ENCODE measurements at regions not wholly inside any gene's neighbourhood (a gene's known extent, or its start where the extent isn't known, plus 50 kb on each side); places are given as distances from the start of the nearest gene placed in this dataset.
A peak's percentile ranks its signal among the peaks of the same experiment; 100 is the strongest.
"Not testable (repeated sequence)": the region's sequence is repeated elsewhere in the genome, so short reads cannot be mapped to it uniquely, and the experiment has no call there.

- no peak for DNase-seq (ENCODE audit: low read depth in 4 of 4, low spot score in 3 of 4)
Measured at GRCh38 chr12:89825591-89826449, 117.2 kb upstream of the ATP2B1 start.

- no peak for DNase-seq (ENCODE audit: low read depth in 4 of 4, low spot score in 3 of 4)
Measured at GRCh38 chr12:89824822-89825221, 116.2 kb upstream of the ATP2B1 start.

- DNase-seq (ENCODE audit: low read depth in 4 of 4, low spot score in 3 of 4): not testable (repeated sequence)
Measured at GRCh38 chr12:89822992-89823391, 114.4 kb upstream of the ATP2B1 start.

- no peak for DNase-seq (ENCODE audit: low read depth in 4 of 4, low spot score in 3 of 4)
Measured at GRCh38 chr12:89821896-89822295, 113.3 kb upstream of the ATP2B1 start.

- DNase-seq (ENCODE audit: low read depth in 4 of 4, low spot score in 3 of 4): no peak
Measured at GRCh38 chr12:89817501-89818226, 109.0 kb upstream of the ATP2B1 start.

GRCh38 chr12:89815225-89815624 is 106.6 kb upstream of the ATP2B1 start:
- no peak for DNase-seq (ENCODE audit: low read depth in 4 of 4, low spot score in 3 of 4)

GRCh38 chr12:89803412-89803811 is 94.8 kb upstream of the ATP2B1 start:
- no peak for DNase-seq (ENCODE audit: low read depth in 4 of 4, low spot score in 3 of 4)

GRCh38 chr12:89801284-89801683 is 92.6 kb upstream of the ATP2B1 start:
- no peak for DNase-seq (ENCODE audit: low read depth in 4 of 4, low spot score in 3 of 4)

GRCh38 chr12:89800435-89800834 is 91.8 kb upstream of the ATP2B1 start:
- DNase-seq (ENCODE audit: low read depth in 4 of 4, low spot score in 3 of 4): no peak

GRCh38 chr12:89799316-89799715 is 90.7 kb upstream of the ATP2B1 start:
- no peak for DNase-seq (ENCODE audit: low read depth in 4 of 4, low spot score in 3 of 4)

- DNase-seq (ENCODE audit: low read depth in 4 of 4, low spot score in 3 of 4): no peak
Measured at GRCh38 chr12:89797436-89797835, 88.8 kb upstream of the ATP2B1 start.

- no peak for DNase-seq (ENCODE audit: low read depth in 4 of 4, low spot score in 3 of 4)
Measured at GRCh38 chr12:89796798-89797382, 88.3 kb upstream of the ATP2B1 start.

GRCh38 chr12:89793946-89794345 is 85.3 kb upstream of the ATP2B1 start:
- no peak for DNase-seq (ENCODE audit: low read depth in 4 of 4, low spot score in 3 of 4)

- no peak for DNase-seq (ENCODE audit: low read depth in 4 of 4, low spot score in 3 of 4)
Measured at GRCh38 chr12:89791286-89791685, 82.6 kb upstream of the ATP2B1 start.

GRCh38 chr12:89789862-89790261 is 81.2 kb upstream of the ATP2B1 start:
- DNase-seq (ENCODE audit: low read depth in 4 of 4, low spot score in 3 of 4): no peak

- DNase-seq (ENCODE audit: low read depth in 4 of 4, low spot score in 3 of 4): no peak
Measured at GRCh38 chr12:89787763-89788162, 79.1 kb upstream of the ATP2B1 start.

GRCh38 chr12:89786177-89786810 is 77.7 kb upstream of the ATP2B1 start:
- no peak for DNase-seq (ENCODE audit: low read depth in 4 of 4, low spot score in 3 of 4)

- DNase-seq (ENCODE audit: low read depth in 4 of 4, low spot score in 3 of 4): peak in 2 of 4 donors; percentile 5 to 12
Measured at GRCh38 chr12:89783359-89784060, 74.9 kb upstream of the ATP2B1 start.

GRCh38 chr12:89782807-89783206 is 74.2 kb upstream of the ATP2B1 start:
- no peak for DNase-seq (ENCODE audit: low read depth in 4 of 4, low spot score in 3 of 4)

GRCh38 chr12:89781946-89782550 is 73.4 kb upstream of the ATP2B1 start:
- no peak for DNase-seq (ENCODE audit: low read depth in 4 of 4, low spot score in 3 of 4)

Data from right renal pelvis (tissue), 4 donors.